ENCODE measurements at regions not wholly inside any gene's neighbourhood (a gene's known extent, or its start where the extent isn't known, plus 50 kb on each side); places are given as distances from the start of the nearest gene placed in this dataset.

DNA sequence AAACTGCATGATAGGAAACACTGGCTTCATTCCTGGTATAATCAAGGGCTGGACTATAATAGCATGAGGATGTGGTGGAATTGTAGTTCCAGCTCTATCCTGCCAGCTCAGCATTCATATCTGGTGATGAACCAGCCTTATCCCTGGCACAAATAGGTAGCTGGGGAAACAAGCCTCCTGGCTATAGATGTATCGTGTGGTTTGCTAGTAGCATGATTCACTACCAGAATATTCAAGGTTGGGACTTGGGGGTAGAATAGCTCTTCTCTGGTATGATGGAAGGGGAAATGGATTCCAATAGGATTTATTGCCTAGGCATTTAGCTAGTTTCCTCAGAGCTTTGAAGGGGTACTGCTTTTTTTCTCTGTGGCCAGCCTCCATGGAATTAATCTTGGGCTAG is 532.8 kb downstream of the FBXO15 start:
- intact Hi-C loops (cut with micrococcal nuclease), result loop anchor here (10.0 kb wide), 2 partner anchors 70 to 130 kb away; no protein-coding TSS in a partner anchor
- ChIA-PET CTCF (interaction anchor here (1.1 to 1.5 kb wide), 3 partner anchors 10 to 365 kb away, joined by 3 to 4 read pairs (median 3); no protein-coding TSS in a partner anchor), POLR2A (interaction anchor here (0.6 to 4.9 kb wide), 15 partner anchors 8 to 399 kb away, joined by 3 to 34 read pairs (median 4); no protein-coding TSS in a partner anchor)
- Mint-ChIP-seq H3K36me3 (ENCODE audit: insufficient read depth, unreplicated experiment) (no peaks in the 10 kb centered on the region), H3K9me3 (ENCODE audit: unreplicated experiment) (peaks cover 7% of the 10 kb centered on the region), H3K4me3 (ENCODE audit: unreplicated experiment) (no peak overlapping the region), H3K27ac (ENCODE audit: low read depth, unreplicated experiment) (peak overlapping the region; percentile 74), H3K27me3 (ENCODE audit: insufficient read depth, unreplicated experiment) (no peaks in the 10 kb centered on the region), H3K4me1 (ENCODE audit: insufficient read depth, unreplicated experiment) (peaks cover 39% of the 10 kb centered on the region)
- DNase-seq (ENCODE audit: unreplicated experiment), result peak; percentile 97
- TF ChIP-seq, protein P1, sequence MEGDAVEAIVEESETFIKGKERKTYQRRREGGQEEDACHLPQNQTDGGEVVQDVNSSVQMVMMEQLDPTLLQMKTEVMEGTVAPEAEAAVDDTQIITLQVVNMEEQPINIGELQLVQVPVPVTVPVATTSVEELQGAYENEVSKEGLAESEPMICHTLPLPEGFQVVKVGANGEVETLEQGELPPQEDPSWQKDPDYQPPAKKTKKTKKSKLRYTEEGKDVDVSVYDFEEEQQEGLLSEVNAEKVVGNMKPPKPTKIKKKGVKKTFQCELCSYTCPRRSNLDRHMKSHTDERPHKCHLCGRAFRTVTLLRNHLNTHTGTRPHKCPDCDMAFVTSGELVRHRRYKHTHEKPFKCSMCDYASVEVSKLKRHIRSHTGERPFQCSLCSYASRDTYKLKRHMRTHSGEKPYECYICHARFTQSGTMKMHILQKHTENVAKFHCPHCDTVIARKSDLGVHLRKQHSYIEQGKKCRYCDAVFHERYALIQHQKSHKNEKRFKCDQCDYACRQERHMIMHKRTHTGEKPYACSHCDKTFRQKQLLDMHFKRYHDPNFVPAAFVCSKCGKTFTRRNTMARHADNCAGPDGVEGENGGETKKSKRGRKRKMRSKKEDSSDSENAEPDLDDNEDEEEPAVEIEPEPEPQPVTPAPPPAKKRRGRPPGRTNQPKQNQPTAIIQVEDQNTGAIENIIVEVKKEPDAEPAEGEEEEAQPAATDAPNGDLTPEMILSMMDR (IDR thresholded peaks at IDR 0.05; ENCODE audit: unreplicated experiment), result no peak
- no TSS peak for BruUV-seq (replicated peaks)

DNA sequence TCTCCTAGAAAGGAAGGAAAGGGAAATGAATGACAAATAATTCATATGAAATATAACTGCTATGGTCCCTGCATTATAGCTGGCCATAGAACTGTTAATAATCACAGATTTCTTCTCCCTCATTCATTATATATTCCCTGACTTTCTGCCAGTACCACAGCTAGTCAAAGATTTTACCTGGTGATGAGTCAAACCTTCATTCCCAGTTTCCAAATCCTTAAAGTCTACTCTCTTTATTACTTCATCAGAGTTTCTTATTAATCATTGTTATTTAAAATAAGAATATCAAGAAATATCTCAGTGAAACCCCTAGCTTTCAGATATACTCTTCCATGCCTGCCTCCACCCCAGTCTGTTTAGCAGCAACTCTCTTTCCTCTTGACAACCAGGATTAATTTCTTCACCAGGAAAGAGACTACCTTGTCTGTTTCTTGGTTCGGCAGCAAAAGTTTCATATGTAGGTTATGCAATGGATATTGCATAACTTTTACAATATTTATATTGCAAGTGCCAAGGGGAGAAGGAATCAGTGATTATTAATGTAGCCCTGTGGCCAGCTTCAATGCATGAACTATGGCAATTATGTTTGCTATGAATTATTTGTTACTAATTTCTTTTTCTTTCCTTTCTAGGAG is 533.8 kb downstream of the FBXO15 start:
- no TSS peak for BruUV-seq (replicated peaks)
- peaks cover 7% of the 10 kb centered on the region for H3K9me3 Mint-ChIP-seq (ENCODE audit: unreplicated experiment)
- intact Hi-C loops (cut with micrococcal nuclease), result loop anchor here (10.0 kb wide), 2 partner anchors 71 to 131 kb away; no protein-coding TSS in a partner anchor
- H3K4me1 Mint-ChIP-seq (ENCODE audit: insufficient read depth, unreplicated experiment), result peaks cover 39% of the 10 kb centered on the region
- ChIA-PET CTCF (interaction anchor here (0.7 to 1.7 kb wide), 9 partner anchors 10 to 997 kb away, joined by 3 to 4 read pairs (median 3); no protein-coding TSS in a partner anchor), POLR2A (interaction anchor here (0.7 to 4.9 kb wide), 14 partner anchors 9 to 400 kb away, joined by 3 to 34 read pairs (median 3); no protein-coding TSS in a partner anchor)
- peak; percentile 77 for DNase-seq (ENCODE audit: unreplicated experiment)
- H3K27me3 Mint-ChIP-seq (ENCODE audit: insufficient read depth, unreplicated experiment), result no peaks in the 10 kb centered on the region
- no peaks in the 10 kb centered on the region for H3K36me3 Mint-ChIP-seq (ENCODE audit: insufficient read depth, unreplicated experiment)
- peak overlapping the region; percentile 73 for H3K27ac Mint-ChIP-seq (ENCODE audit: low read depth, unreplicated experiment)
- TF ChIP-seq, protein P1 (IDR thresholded peaks at IDR 0.05; ENCODE audit: unreplicated experiment), result no peak
- peak overlapping the region; percentile 64 for H3K4me3 Mint-ChIP-seq (ENCODE audit: unreplicated experiment)

DNA sequence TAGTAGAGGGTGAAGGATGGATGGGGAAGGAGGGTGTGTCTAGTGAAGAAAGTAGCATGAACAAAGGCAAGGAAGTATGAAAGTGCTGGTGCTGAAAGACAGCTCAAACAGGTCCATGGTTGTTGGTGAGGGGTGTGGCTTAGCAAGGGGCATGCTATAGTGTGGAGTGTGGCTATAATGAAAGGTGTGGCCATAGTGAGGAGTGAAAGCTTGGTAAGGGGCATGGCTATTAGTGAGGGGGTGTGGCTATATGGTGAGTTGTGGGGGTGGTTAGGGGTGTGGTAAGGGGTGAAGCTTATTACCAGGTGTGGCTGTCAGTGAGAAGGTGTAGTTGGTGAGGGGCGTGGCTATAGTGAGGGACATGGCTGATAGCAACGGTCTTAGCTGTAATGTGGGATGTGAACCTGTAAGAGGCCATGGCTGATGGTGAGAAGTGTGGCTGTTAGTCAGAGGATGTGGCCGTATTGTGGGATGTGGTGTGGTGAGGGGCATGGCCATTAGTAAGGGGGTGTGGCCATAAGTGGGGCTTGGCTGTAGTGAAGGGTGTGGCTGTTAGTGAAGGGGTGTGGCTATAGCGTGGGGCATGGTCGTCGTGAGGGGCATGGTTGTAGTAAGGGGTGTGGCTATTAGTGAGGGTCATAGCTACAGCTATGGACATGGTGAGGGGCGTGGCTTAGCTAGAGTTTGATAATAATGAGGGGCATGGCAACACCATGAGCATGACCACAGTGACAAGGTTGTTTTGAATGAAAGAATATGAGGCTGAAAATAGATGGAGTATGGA is 549.6 kb downstream of the FBXO15 start:
- Mint-ChIP-seq H3K4me3 (ENCODE audit: unreplicated experiment) (no peak overlapping the region), H3K9me3 (ENCODE audit: unreplicated experiment) (no peaks in the 10 kb centered on the region), H3K27me3 (ENCODE audit: insufficient read depth, unreplicated experiment) (no peaks in the 10 kb centered on the region), H3K27ac (ENCODE audit: low read depth, unreplicated experiment) (no peak overlapping the region), H3K36me3 (ENCODE audit: insufficient read depth, unreplicated experiment) (no peaks in the 10 kb centered on the region), H3K4me1 (ENCODE audit: insufficient read depth, unreplicated experiment) (peaks cover 11% of the 10 kb centered on the region)
- intact Hi-C loops (cut with micrococcal nuclease), result no loop called here
- ChIA-PET CTCF (interaction anchor here (0.5 to 1.0 kb wide), 3 partner anchors 16 to 755 kb away, joined by 3 to 4 read pairs (median 3); no protein-coding TSS in a partner anchor), POLR2A (interaction anchor here (1.0 kb wide), 1 partner anchor 16 kb away, joined by 3 read pairs; no protein-coding TSS in a partner anchor)
- TF ChIP-seq, protein P1 (IDR thresholded peaks at IDR 0.05; ENCODE audit: unreplicated experiment), result no peak
- no TSS peak for BruUV-seq (replicated peaks)
- no peak for DNase-seq (ENCODE audit: unreplicated experiment)

DNA sequence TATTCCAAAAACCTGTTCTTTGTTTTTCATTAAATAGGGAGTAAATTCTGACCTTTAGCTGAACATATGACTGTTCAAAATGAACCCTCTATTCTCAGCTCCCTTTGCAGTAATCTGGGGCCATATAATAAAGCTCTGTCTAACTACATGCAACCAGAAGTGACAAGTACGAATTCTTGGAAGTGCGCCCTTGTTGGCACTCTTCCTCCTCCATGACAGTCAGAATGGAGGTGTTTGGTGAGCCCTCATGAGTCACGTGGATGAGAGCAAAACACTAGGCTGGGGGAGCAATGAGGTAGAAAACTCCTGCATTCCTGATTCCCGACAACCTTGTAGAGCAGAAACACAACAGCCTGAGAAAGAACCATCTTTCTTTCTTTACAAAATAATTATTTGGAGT is 552.9 kb downstream of the FBXO15 start:
- H3K4me1 Mint-ChIP-seq (ENCODE audit: insufficient read depth, unreplicated experiment), result peaks cover 11% of the 10 kb centered on the region
- H3K27me3 Mint-ChIP-seq (ENCODE audit: insufficient read depth, unreplicated experiment), result no peaks in the 10 kb centered on the region
- TF ChIP-seq, protein P1 (IDR thresholded peaks at IDR 0.05; ENCODE audit: unreplicated experiment), result no peak
- H3K36me3 Mint-ChIP-seq (ENCODE audit: insufficient read depth, unreplicated experiment), result no peaks in the 10 kb centered on the region
- H3K9me3 Mint-ChIP-seq (ENCODE audit: unreplicated experiment), result no peaks in the 10 kb centered on the region
- peak; percentile 27 for DNase-seq (ENCODE audit: unreplicated experiment)
- H3K4me3 Mint-ChIP-seq (ENCODE audit: unreplicated experiment), result no peak overlapping the region
- ChIA-PET CTCF (interaction anchor here (0.7 kb wide), 1 partner anchor 814 kb away, joined by 4 read pairs; no protein-coding TSS in a partner anchor), POLR2A (interaction anchor here (0.6 to 1.0 kb wide), 3 partner anchors 19 to 68 kb away, joined by 3 read pairs; no protein-coding TSS in a partner anchor)
- BruUV-seq (replicated peaks), result no TSS peak
- no peak overlapping the region for H3K27ac Mint-ChIP-seq (ENCODE audit: low read depth, unreplicated experiment)
- intact Hi-C loops (cut with micrococcal nuclease), result no loop called here

Measured in MCF 10A (cell line).